22Rv1 (cell line): ENCODE measurements at regions not wholly inside any gene's neighbourhood (a gene's known extent, or its start where the extent isn't known, plus 50 kb on each side); places are given as distances from the start of the nearest gene placed in this dataset.
"Not testable (repeated sequence)": the region's sequence is repeated elsewhere in the genome, so short reads cannot be mapped to it uniquely, and the experiment has no call there.

Experiments used
- ZFX ChIP-seq: fragments of 450-650 bp; IDR thresholded peaks from 2 replicates; pipeline ENCODE4 v1.6.1; 2017; ENCODE audit warnings: antibody characterized with exemption, borderline replicate concordance
- TF ChIP-seq, protein P1 (sequence below): fragments of 450-650 bp; IDR thresholded peaks from 2 replicates; pipeline ENCODE4 v1.5.1; 2017; ENCODE audit warnings: mild to moderate bottlenecking

- TF ChIP-seq, protein P1, sequence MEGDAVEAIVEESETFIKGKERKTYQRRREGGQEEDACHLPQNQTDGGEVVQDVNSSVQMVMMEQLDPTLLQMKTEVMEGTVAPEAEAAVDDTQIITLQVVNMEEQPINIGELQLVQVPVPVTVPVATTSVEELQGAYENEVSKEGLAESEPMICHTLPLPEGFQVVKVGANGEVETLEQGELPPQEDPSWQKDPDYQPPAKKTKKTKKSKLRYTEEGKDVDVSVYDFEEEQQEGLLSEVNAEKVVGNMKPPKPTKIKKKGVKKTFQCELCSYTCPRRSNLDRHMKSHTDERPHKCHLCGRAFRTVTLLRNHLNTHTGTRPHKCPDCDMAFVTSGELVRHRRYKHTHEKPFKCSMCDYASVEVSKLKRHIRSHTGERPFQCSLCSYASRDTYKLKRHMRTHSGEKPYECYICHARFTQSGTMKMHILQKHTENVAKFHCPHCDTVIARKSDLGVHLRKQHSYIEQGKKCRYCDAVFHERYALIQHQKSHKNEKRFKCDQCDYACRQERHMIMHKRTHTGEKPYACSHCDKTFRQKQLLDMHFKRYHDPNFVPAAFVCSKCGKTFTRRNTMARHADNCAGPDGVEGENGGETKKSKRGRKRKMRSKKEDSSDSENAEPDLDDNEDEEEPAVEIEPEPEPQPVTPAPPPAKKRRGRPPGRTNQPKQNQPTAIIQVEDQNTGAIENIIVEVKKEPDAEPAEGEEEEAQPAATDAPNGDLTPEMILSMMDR = not testable (repeated sequence)
- not testable (repeated sequence) for TF ChIP-seq ZFX
Measured at GRCh38 chr11:98763446-98763845, 257.3 kb upstream of the CNTN5 start.
